ENCODE measurements at regions not wholly inside any gene's neighbourhood (a gene's known extent, or its start where the extent isn't known, plus 50 kb on each side); places are given as distances from the start of the nearest gene placed in this dataset.

DNA sequence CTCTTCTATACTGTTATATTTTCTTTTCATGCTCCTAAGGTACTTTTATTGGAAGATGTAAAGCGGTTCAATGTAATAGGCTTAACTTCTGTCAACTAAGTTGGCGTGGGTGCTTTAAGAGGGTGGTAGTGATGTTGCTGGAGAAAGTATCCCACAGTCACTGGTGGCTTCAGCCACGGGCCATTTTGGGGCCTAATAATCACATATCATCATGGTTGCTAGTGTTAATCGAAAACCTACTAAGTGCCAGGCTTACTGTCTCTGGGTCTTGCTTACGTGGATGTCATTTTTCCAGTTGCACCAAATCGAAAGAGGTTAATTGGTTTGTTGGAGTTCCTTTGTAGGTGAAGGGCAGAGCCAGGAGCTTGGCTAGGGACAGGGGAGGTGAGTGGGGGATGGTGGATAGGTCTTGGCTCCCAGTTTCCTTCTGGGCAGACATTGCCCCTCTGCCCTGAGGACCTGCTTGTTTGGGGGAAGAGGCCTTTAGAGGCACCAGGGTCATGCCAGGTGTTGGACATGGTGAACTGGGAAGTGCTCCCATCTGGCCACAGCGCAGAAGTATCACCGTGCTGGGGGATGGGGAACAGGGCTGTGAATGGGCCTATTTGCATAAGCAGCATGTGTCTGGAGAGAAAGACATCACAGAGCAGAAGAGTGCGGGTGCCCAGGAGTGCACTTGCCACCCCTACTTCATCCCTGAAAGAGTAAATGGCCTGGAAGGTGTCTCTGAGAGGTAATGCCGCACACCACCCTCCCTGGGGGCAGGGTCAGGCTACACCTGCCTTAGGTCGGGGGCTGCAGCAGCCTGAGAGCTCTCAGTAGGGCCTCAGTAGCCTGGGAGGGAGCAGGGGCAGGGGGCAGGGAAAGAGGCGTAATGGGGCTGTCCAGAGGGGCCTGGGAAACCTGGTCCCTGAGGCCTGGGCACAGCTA, 62.4 kb upstream of the POLG start:
- no peak overlapping the region for H3K27ac ChIP-seq (ENCODE audit: low read depth, low read length, poor library complexity, severe bottlenecking)
- no peak for DNase-seq (ENCODE audit: low spot score)
- H3K9me2 ChIP-seq (ENCODE audit: insufficient read depth, low read length), result no peaks in the 10 kb centered on the region
- ChIA-PET CTCF (ENCODE audit: unreplicated experiment) (no interaction called here), POLR2A (no interaction called here)
- no peak overlapping the region for H3K4me3 ChIP-seq (ENCODE audit: low read depth, low read length, poor library complexity, severe bottlenecking)
- BruUV-seq (replicated peaks), result no TSS peak
- TF ChIP-seq, protein P1, sequence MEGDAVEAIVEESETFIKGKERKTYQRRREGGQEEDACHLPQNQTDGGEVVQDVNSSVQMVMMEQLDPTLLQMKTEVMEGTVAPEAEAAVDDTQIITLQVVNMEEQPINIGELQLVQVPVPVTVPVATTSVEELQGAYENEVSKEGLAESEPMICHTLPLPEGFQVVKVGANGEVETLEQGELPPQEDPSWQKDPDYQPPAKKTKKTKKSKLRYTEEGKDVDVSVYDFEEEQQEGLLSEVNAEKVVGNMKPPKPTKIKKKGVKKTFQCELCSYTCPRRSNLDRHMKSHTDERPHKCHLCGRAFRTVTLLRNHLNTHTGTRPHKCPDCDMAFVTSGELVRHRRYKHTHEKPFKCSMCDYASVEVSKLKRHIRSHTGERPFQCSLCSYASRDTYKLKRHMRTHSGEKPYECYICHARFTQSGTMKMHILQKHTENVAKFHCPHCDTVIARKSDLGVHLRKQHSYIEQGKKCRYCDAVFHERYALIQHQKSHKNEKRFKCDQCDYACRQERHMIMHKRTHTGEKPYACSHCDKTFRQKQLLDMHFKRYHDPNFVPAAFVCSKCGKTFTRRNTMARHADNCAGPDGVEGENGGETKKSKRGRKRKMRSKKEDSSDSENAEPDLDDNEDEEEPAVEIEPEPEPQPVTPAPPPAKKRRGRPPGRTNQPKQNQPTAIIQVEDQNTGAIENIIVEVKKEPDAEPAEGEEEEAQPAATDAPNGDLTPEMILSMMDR (conservative IDR thresholded peaks at IDR 0.05; ENCODE audit: low read length), result no peak
- TF ChIP-seq EZH2phosphoT487 (IDR thresholded peaks at IDR 0.05; ENCODE audit: borderline replicate concordance, low read depth, low read length), result no peak
- H3K4me2 ChIP-seq (ENCODE audit: low read length), result no peak overlapping the region
- H4K20me1 ChIP-seq (ENCODE audit: insufficient read depth, low read length), result no peaks in the 10 kb centered on the region
- intact Hi-C loops (cut with micrococcal nuclease; ENCODE audit: unreplicated experiment), result no loop called here
- H2AFZ ChIP-seq (ENCODE audit: low read length), result no peak overlapping the region
- H3K9me3 ChIP-seq (ENCODE audit: low read length), result no peaks in the 10 kb centered on the region
- H3K79me2 ChIP-seq (ENCODE audit: insufficient read depth, low read depth, low read length), result no peaks in the 10 kb centered on the region
- H3K36me3 ChIP-seq (ENCODE audit: insufficient read depth, low read length), result no peaks in the 10 kb centered on the region
- no peaks in the 10 kb centered on the region for H3K4me1 ChIP-seq (ENCODE audit: insufficient read depth, low read length, poor library complexity, severe bottlenecking)

DNA sequence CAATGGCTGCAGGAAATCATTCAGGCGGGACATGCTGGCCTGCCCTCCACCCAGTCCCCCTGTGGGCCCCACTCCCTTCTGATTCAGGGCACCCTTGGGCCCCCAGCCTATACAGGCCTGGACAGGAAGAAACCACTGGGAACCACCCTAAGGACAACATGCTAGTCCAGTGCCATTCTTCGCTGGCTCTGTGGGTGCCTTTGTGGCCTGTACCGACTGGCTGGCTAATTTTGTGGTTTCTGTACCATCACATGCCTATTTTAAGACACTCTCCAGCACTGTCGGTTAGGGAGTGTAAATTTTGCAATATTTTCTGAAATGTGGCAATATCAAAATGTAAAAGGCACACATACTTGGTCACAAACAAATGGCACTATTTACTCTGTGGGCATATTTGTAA, 61.4 kb upstream of the POLG start:
- Histone ChIP-seq H3K9me3 (ENCODE audit: low read length) (no peaks in the 10 kb centered on the region), H3K4me1 (ENCODE audit: insufficient read depth, low read length, poor library complexity, severe bottlenecking) (no peaks in the 10 kb centered on the region), H2AFZ (ENCODE audit: low read length) (no peak overlapping the region), H3K36me3 (ENCODE audit: insufficient read depth, low read length) (no peaks in the 10 kb centered on the region), H3K4me3 (ENCODE audit: low read depth, low read length, poor library complexity, severe bottlenecking) (no peak overlapping the region), H4K20me1 (ENCODE audit: insufficient read depth, low read length) (no peaks in the 10 kb centered on the region), H3K27ac (ENCODE audit: low read depth, low read length, poor library complexity, severe bottlenecking) (no peak overlapping the region), H3K9me2 (ENCODE audit: insufficient read depth, low read length) (no peaks in the 10 kb centered on the region), H3K4me2 (ENCODE audit: low read length) (no peak overlapping the region), H3K79me2 (ENCODE audit: insufficient read depth, low read depth, low read length) (no peaks in the 10 kb centered on the region)
- intact Hi-C loops (cut with micrococcal nuclease; ENCODE audit: unreplicated experiment), result no loop called here
- CTCF ChIA-PET (ENCODE audit: unreplicated experiment), result no interaction called here
- TF ChIP-seq, protein P1 (conservative IDR thresholded peaks at IDR 0.05; ENCODE audit: low read length), result no peak
- no peak for TF ChIP-seq EZH2phosphoT487 (IDR thresholded peaks at IDR 0.05; ENCODE audit: borderline replicate concordance, low read depth, low read length)
- POLR2A ChIA-PET, result no interaction called here
- no TSS peak for BruUV-seq (replicated peaks)
- no peak for DNase-seq (ENCODE audit: low spot score)

DNA sequence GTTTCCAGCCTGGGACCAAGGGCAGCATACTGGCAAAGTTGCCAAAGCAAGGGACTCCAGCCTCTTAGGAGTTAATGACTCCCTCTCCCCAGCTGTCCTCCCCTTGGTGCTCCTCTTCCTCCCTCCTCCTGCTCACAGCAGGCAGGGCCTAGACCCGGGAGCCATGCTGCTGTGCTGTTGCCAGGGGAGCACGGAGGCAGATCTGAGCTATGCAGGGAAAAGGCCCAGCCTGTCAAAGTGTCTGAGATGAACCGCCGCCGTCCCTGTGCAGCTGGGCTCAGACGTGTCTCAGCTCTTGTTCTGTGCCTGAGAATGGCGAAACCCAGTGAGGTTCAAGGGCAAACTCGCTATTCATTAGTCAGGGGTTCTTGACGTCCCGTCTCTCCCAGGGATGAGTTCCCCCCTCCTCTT, 60.8 kb upstream of the POLG start:
- Histone ChIP-seq H4K20me1 (ENCODE audit: insufficient read depth, low read length) (no peaks in the 10 kb centered on the region), H3K4me1 (ENCODE audit: insufficient read depth, low read length, poor library complexity, severe bottlenecking) (no peaks in the 10 kb centered on the region), H3K36me3 (ENCODE audit: insufficient read depth, low read length) (no peaks in the 10 kb centered on the region), H3K4me2 (ENCODE audit: low read length) (no peak overlapping the region), H3K4me3 (ENCODE audit: low read depth, low read length, poor library complexity, severe bottlenecking) (no peak overlapping the region), H3K79me2 (ENCODE audit: insufficient read depth, low read depth, low read length) (no peaks in the 10 kb centered on the region), H3K9me2 (ENCODE audit: insufficient read depth, low read length) (no peaks in the 10 kb centered on the region), H2AFZ (ENCODE audit: low read length) (no peak overlapping the region), H3K27ac (ENCODE audit: low read depth, low read length, poor library complexity, severe bottlenecking) (no peak overlapping the region), H3K9me3 (ENCODE audit: low read length) (no peaks in the 10 kb centered on the region)
- POLR2A ChIA-PET, result no interaction called here
- CTCF ChIA-PET (ENCODE audit: unreplicated experiment), result no interaction called here
- intact Hi-C loops (cut with micrococcal nuclease; ENCODE audit: unreplicated experiment), result no loop called here
- TF ChIP-seq, protein P1 (conservative IDR thresholded peaks at IDR 0.05; ENCODE audit: low read length), result no peak
- no peak for TF ChIP-seq EZH2phosphoT487 (IDR thresholded peaks at IDR 0.05; ENCODE audit: borderline replicate concordance, low read depth, low read length)
- DNase-seq (ENCODE audit: low spot score), result no peak
- BruUV-seq (replicated peaks), result no TSS peak
